Suprapubic skin (tissue), 4 donors: ENCODE measurements at regions not wholly inside any gene's neighbourhood (a gene's known extent, or its start where the extent isn't known, plus 50 kb on each side); places are given as distances from the start of the nearest gene placed in this dataset.

Experiments
- EP300 ChIP-seq: sonication (generic); formaldehyde crosslinking; IDR thresholded peaks from one replicate; pipeline ENCODE4 v1.6.1; 2017; ENCODE audit warnings: antibody characterized with exemption
- POLR2A ChIP-seq, 2 donors: fragments of 450-650 bp; IDR thresholded peaks; one replicate each; pipeline ENCODE4 v1.6.1; 2017; ENCODE audit warnings: antibody characterized with exemption in 2 of 2, mild to moderate bottlenecking in 2 of 2, moderate library complexity in 2 of 2
- POLR2AphosphoS5 ChIP-seq, 3 donors: sonication (generic); formaldehyde crosslinking; IDR thresholded peaks; one replicate each; pipeline ENCODE4 v1.6.1; 2017; ENCODE audit warnings: antibody characterized with exemption in 3 of 3
- TF ChIP-seq, protein P1 (sequence below), 2 donors: fragments of 200-600 bp in 1 of 2; fragments of 450-650 bp in 1 of 2; sonication (generic) in 1 of 2; IDR thresholded peaks; one replicate each; pipeline ENCODE4 v1.5.1; 2016 to 2019; ENCODE audit warnings: antibody characterized with exemption in 2 of 2, mild to moderate bottlenecking in 1 of 2, moderate library complexity in 1 of 2

DNA sequence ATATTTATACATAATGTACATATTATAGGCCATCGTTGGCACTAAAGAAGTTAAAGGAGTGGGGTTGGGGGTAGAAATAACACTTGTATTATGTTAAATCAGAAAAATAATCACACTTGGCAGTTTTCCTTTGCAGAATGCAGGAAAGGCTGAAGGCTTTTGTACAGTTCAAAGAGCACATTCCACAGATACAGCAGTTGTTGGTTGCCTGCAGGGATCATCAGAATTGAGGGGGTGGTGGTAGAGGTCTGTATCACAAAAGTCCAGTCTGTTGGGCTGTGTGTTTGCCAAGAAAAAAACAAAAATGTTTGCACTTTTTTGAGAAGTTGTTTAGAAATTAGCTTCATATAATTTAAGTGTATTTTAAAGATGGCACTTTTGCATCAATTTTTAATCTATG, 231.8 kb upstream of the FOXP2 start:
- TF ChIP-seq, protein P1, sequence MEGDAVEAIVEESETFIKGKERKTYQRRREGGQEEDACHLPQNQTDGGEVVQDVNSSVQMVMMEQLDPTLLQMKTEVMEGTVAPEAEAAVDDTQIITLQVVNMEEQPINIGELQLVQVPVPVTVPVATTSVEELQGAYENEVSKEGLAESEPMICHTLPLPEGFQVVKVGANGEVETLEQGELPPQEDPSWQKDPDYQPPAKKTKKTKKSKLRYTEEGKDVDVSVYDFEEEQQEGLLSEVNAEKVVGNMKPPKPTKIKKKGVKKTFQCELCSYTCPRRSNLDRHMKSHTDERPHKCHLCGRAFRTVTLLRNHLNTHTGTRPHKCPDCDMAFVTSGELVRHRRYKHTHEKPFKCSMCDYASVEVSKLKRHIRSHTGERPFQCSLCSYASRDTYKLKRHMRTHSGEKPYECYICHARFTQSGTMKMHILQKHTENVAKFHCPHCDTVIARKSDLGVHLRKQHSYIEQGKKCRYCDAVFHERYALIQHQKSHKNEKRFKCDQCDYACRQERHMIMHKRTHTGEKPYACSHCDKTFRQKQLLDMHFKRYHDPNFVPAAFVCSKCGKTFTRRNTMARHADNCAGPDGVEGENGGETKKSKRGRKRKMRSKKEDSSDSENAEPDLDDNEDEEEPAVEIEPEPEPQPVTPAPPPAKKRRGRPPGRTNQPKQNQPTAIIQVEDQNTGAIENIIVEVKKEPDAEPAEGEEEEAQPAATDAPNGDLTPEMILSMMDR (IDR thresholded peaks at IDR 0.05), result no peak
- TF ChIP-seq POLR2A (IDR thresholded peaks at IDR 0.05), result no peak
- TF ChIP-seq EP300, result no peak
- no peak for TF ChIP-seq POLR2AphosphoS5 (IDR thresholded peaks at IDR 0.05)
